ENCODE measurements at regions not wholly inside any gene's neighbourhood (a gene's known extent, or its start where the extent isn't known, plus 50 kb on each side); places are given as distances from the start of the nearest gene placed in this dataset.

- no peak for TF ChIP-seq CTCF (conservative IDR thresholded peaks at IDR 0.05)
- TF ChIP-seq ZFX (IDR thresholded peaks at IDR 0.05) = no peak
These were observed 244.1 kb upstream of the EDNRA start for GRCh38 chr4:147236806-147237205.
